Activated naive CD8-positive, alpha-beta T cell treated with anti-CD3 and anti-CD28 coated beads, Interleukin-2, amount 10 ng/mL, durations not matched to agents 7 days and 5 days (primary cell): ENCODE measurements at regions not wholly inside any gene's neighbourhood (a gene's known extent, or its start where the extent isn't known, plus 50 kb on each side); places are given as distances from the start of the nearest gene placed in this dataset.
"Not testable (repeated sequence)": the region's sequence is repeated elsewhere in the genome, so short reads cannot be mapped to it uniquely, and the experiment has no call there.

ENCODE experiments used
- ATAC-seq: fragments of 150-1000 bp; cut with Tn5 transposase; one replicate; pipeline ENCODE4 v1.10.0; 2021; ENCODE audit warnings: low read depth, moderate library complexity
- POLR2A ChIA-PET: fragments of 350-600 bp; sonication (Branson Sonifier 250); formaldehyde crosslinking; loops from one replicate; lab custom pipeline; 2021; ENCODE audit warnings: antibody characterized with exemption; lab: Charles Lee
- DNase-seq: peaks from one replicate; pipeline ENCODE4 v3.0.0; 2021
- H3K27ac Mint-ChIP-seq: one replicate; pipeline ENCODE4 v1.8.0; 2022; ENCODE audit warnings: mild to moderate bottlenecking, mixed read lengths
- H3K27me3 Mint-ChIP-seq: one replicate; pipeline ENCODE4 v1.8.0; 2022; ENCODE audit warnings: mild to moderate bottlenecking, moderate library complexity, mixed read lengths
- H3K36me3 Mint-ChIP-seq: one replicate; pipeline ENCODE4 v1.8.0; 2021; ENCODE audit warnings: mild to moderate bottlenecking, mixed read lengths
- H3K4me1 Mint-ChIP-seq: one replicate; pipeline ENCODE4 v1.8.0; 2021; ENCODE audit warnings: mixed read lengths
- H3K4me3 Mint-ChIP-seq: one replicate; pipeline ENCODE4 v1.8.0; 2022; ENCODE audit warnings: mild to moderate bottlenecking, moderate library complexity, mixed read lengths
- H3K9me3 Mint-ChIP-seq: one replicate; pipeline ENCODE4 v1.8.0; 2021; ENCODE audit warnings: mixed read lengths

GRCh38 chr2:16760426-16760825, 94.8 kb upstream of the CYRIA start:
- H3K36me3 Mint-ChIP-seq, result no peaks in the 10 kb centered on the region
- DNase-seq, result no peak
- no peak overlapping the region for H3K4me3 Mint-ChIP-seq
- no peaks in the 10 kb centered on the region for H3K4me1 Mint-ChIP-seq
- no peak for ATAC-seq
- no peak overlapping the region for H3K27ac Mint-ChIP-seq
- no peaks in the 10 kb centered on the region for H3K9me3 Mint-ChIP-seq
- POLR2A ChIA-PET, result no interaction called here
- peaks cover 2% of the 10 kb centered on the region for H3K27me3 Mint-ChIP-seq

- Mint-ChIP-seq H3K4me1 (no peaks in the 10 kb centered on the region), H3K27ac (no peak overlapping the region), H3K27me3 (peaks cover 2% of the 10 kb centered on the region), H3K9me3 (no peaks in the 10 kb centered on the region), H3K4me3 (no peak overlapping the region), H3K36me3 (no peaks in the 10 kb centered on the region)
- peak; percentile 75 for ATAC-seq
- POLR2A ChIA-PET, result no interaction called here
- peak; percentile 70 for DNase-seq
Observed at GRCh38 chr2:16756831-16757644, 91.4 kb upstream of the CYRIA start.

GRCh38 chr2:16755442-16755841, 89.8 kb upstream of the CYRIA start:
- no peak overlapping the region for H3K27ac Mint-ChIP-seq
- H3K4me3 Mint-ChIP-seq, result no peak overlapping the region
- no peaks in the 10 kb centered on the region for H3K27me3 Mint-ChIP-seq
- no peaks in the 10 kb centered on the region for H3K36me3 Mint-ChIP-seq
- H3K4me1 Mint-ChIP-seq, result no peaks in the 10 kb centered on the region
- ATAC-seq (no peak), DNase-seq (no peak)
- no peaks in the 10 kb centered on the region for H3K9me3 Mint-ChIP-seq
- POLR2A ChIA-PET, result no interaction called here

DNA sequence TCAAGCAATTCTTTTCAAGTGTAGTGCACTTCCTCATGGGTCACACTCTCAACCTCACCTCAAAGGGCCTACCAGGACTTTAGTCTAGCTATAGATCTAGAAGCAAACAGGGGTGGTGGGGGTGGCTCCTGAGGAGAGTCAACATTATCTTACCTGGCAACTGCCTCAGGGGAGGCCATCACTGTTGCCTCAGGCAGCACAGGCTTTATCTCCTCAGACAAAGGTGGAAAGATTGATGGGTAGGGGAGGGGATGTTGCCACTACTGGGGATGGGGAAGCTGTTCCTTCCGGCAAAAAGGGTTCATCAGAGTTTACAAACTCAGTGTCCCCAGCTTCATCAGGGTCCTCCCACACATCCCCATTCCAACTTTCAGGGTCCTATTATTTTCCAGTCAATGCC, 87.4 kb upstream of the CYRIA start:
- DNase-seq, H3K27me3 Mint-ChIP-seq, H3K36me3 Mint-ChIP-seq, ATAC-seq, POLR2A ChIA-PET, H3K4me3 Mint-ChIP-seq, H3K9me3 Mint-ChIP-seq, H3K27ac Mint-ChIP-seq, H3K4me1 Mint-ChIP-seq: not testable (repeated sequence)

- ATAC-seq, POLR2A ChIA-PET, H3K9me3 Mint-ChIP-seq: not testable (repeated sequence)
Observed at GRCh38 chr2:16750925-16751214, 85.2 kb upstream of the CYRIA start.

GRCh38 chr2:16750175-16750924, 84.7 kb upstream of the CYRIA start:
- Mint-ChIP-seq H3K9me3 (no peaks in the 10 kb centered on the region), H3K4me3 (no peak overlapping the region)
- no peak for ATAC-seq

More at GRCh38 chr2:16750925-16751214, 85.2 kb upstream of the CYRIA start:
- H3K4me1 Mint-ChIP-seq, H3K4me3 Mint-ChIP-seq, DNase-seq, H3K27me3 Mint-ChIP-seq, H3K27ac Mint-ChIP-seq, H3K36me3 Mint-ChIP-seq: not testable (repeated sequence)

GRCh38 chr2:16748511-16749266, 83.1 kb upstream of the CYRIA start:
- H3K4me1 Mint-ChIP-seq, H3K36me3 Mint-ChIP-seq, ATAC-seq, H3K27me3 Mint-ChIP-seq, H3K4me3 Mint-ChIP-seq, POLR2A ChIA-PET, DNase-seq, H3K27ac Mint-ChIP-seq, H3K9me3 Mint-ChIP-seq: not testable (repeated sequence)

More at GRCh38 chr2:16750175-16750924, 84.7 kb upstream of the CYRIA start:
- H3K27ac Mint-ChIP-seq, result no peak overlapping the region
- no peaks in the 10 kb centered on the region for H3K27me3 Mint-ChIP-seq
- no peak for DNase-seq
- no peaks in the 10 kb centered on the region for H3K36me3 Mint-ChIP-seq
- no peaks in the 10 kb centered on the region for H3K4me1 Mint-ChIP-seq
- POLR2A ChIA-PET, result no interaction called here

DNA sequence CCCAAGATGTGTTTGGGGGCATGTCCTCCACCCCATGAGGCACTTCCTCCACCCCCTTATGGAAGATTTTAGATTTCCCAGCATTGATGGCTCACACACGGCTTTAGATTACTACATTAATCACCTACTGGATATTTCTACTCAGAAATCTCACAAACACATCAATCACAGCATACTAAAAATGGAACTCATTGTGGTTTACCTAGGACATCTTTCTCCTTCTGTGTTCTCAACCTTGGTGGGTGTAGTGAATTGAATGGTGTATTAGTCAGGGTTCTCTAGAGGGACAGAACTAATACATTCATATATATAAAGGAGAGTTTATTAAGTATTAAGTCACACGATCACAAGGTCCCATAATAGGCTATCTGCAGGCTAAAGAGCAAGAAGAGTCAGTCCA, 82.1 kb upstream of the CYRIA start:
- DNase-seq, result no peak
- Mint-ChIP-seq H3K4me3 (no peak overlapping the region), H3K9me3 (no peaks in the 10 kb centered on the region), H3K36me3 (no peaks in the 10 kb centered on the region), H3K4me1 (no peaks in the 10 kb centered on the region), H3K27ac (no peak overlapping the region), H3K27me3 (no peaks in the 10 kb centered on the region)
- ATAC-seq, result no peak
- POLR2A ChIA-PET, result no interaction called here

GRCh38 chr2:16747257-16747656, 81.6 kb upstream of the CYRIA start:
- DNase-seq (no peak), ATAC-seq (no peak)
- H3K27ac Mint-ChIP-seq, result no peak overlapping the region
- no peaks in the 10 kb centered on the region for H3K27me3 Mint-ChIP-seq
- POLR2A ChIA-PET, result no interaction called here
- H3K4me3 Mint-ChIP-seq, result no peak overlapping the region
- no peaks in the 10 kb centered on the region for H3K4me1 Mint-ChIP-seq
- H3K36me3 Mint-ChIP-seq, result no peaks in the 10 kb centered on the region
- H3K9me3 Mint-ChIP-seq, result no peaks in the 10 kb centered on the region

GRCh38 chr2:16746833-16747232, 81.2 kb upstream of the CYRIA start:
- H3K9me3 Mint-ChIP-seq, result no peaks in the 10 kb centered on the region
- no peaks in the 10 kb centered on the region for H3K27me3 Mint-ChIP-seq
- H3K27ac Mint-ChIP-seq, result no peak overlapping the region
- H3K4me1 Mint-ChIP-seq, result no peaks in the 10 kb centered on the region
- no peak overlapping the region for H3K4me3 Mint-ChIP-seq
- DNase-seq (no peak), ATAC-seq (no peak)
- POLR2A ChIA-PET, result no interaction called here
- no peaks in the 10 kb centered on the region for H3K36me3 Mint-ChIP-seq

GRCh38 chr2:16746329-16746728, 80.7 kb upstream of the CYRIA start:
- POLR2A ChIA-PET, result no interaction called here
- no peak for DNase-seq
- Mint-ChIP-seq H3K27me3 (peaks cover 2% of the 10 kb centered on the region), H3K27ac (no peak overlapping the region), H3K9me3 (no peaks in the 10 kb centered on the region), H3K4me1 (no peaks in the 10 kb centered on the region), H3K36me3 (no peaks in the 10 kb centered on the region), H3K4me3 (no peak overlapping the region)
- ATAC-seq, result no peak

DNA sequence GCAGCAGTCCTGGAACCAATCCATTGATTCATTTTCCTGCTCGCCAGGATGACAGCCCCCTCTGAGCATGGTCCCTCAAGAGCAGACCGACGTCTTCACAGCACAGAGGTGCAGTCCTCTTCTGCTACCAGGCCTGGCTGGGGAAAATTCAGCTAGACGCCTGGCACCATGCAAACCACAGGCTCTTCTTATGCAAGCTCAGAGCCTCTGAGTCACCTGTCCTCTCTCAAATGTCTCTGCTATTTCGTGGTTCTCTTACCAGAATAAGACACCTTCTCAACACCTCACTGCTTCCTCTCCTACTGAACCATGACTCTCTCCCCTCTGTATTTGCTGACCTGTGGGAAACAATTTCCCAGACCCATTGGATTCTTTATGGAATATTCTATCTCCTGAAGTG, 79.8 kb upstream of the CYRIA start:
- H3K27ac Mint-ChIP-seq, result no peak overlapping the region
- peaks cover 2% of the 10 kb centered on the region for H3K27me3 Mint-ChIP-seq
- ATAC-seq, result no peak
- H3K9me3 Mint-ChIP-seq, result no peaks in the 10 kb centered on the region
- POLR2A ChIA-PET, result no interaction called here
- H3K4me1 Mint-ChIP-seq, result no peaks in the 10 kb centered on the region
- H3K36me3 Mint-ChIP-seq, result no peaks in the 10 kb centered on the region
- no peak for DNase-seq
- no peak overlapping the region for H3K4me3 Mint-ChIP-seq

DNA sequence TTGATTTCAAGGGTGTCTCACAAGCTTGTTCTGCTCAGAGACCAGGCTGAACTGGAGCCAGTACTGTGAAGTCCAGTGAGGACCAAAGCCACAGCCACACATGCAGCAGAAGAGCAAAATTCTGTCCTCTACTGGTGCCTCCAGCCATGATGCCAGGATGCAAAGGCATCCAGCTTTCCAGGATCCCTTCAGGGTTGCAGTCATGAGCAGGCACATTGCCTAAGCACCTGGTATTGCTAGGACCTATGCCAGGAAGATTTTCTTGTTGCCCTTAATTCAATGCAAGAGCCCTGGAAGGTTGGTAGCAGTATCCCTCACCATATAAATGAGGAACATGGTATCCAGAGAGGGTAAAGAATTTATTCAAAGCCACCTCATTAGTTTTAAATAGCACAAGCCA, 78.9 kb upstream of the CYRIA start:
- H3K27ac Mint-ChIP-seq, result no peak overlapping the region
- DNase-seq, result no peak
- H3K27me3 Mint-ChIP-seq, result peaks cover 4% of the 10 kb centered on the region
- no peak for ATAC-seq
- no peaks in the 10 kb centered on the region for H3K36me3 Mint-ChIP-seq
- H3K9me3 Mint-ChIP-seq, result no peaks in the 10 kb centered on the region
- POLR2A ChIA-PET, result no interaction called here
- H3K4me1 Mint-ChIP-seq, result no peaks in the 10 kb centered on the region
- H3K4me3 Mint-ChIP-seq, result no peak overlapping the region

GRCh38 chr2:16742026-16742425, 76.4 kb upstream of the CYRIA start:
- Mint-ChIP-seq H3K36me3 (no peaks in the 10 kb centered on the region), H3K4me1 (no peaks in the 10 kb centered on the region), H3K27ac (no peak overlapping the region), H3K27me3 (peaks cover 6% of the 10 kb centered on the region), H3K4me3 (no peak overlapping the region), H3K9me3 (no peaks in the 10 kb centered on the region)
- no peak for DNase-seq
- POLR2A ChIA-PET, result no interaction called here
- ATAC-seq, result no peak
